Left lung (tissue), 4 donors: ENCODE measurements at regions not wholly inside any gene's neighbourhood (a gene's known extent, or its start where the extent isn't known, plus 50 kb on each side); places are given as distances from the start of the nearest gene placed in this dataset.

ENCODE experiments used
- ATAC-seq: fragments of 200-7000 bp; cut with Tn5 transposase; one replicate; pipeline ENCODE4 v1.9.1; 2020; ENCODE audit warnings: moderate library complexity
- DNase-seq, 4 donors: peaks; one replicate each; pipeline ENCODE4 v3.0.0-alpha.2; 2013 to 2020
- H3K27ac ChIP-seq, 2 donors: fragments of 200-600 bp; sonication (generic) in 1 of 2; one replicate each; pipeline versions ENCODE4 v1.5.0 to v1.8.0; 2020 to 2021
- H3K27me3 ChIP-seq, 2 donors: fragments of 200-600 bp; sonication (generic) in 1 of 2; one replicate each; pipeline versions ENCODE4 v1.5.0 to v1.8.0; 2020 to 2021
- H3K36me3 ChIP-seq, 2 donors: fragments of 200-600 bp; sonication (generic) in 1 of 2; one replicate each; pipeline versions ENCODE4 v1.5.0 to v1.8.0; 2020 to 2021
- H3K4me1 ChIP-seq, 2 donors: fragments of 200-600 bp; one replicate each; pipeline ENCODE4 v1.8.0; 2021
- H3K4me3 ChIP-seq, 2 donors: fragments of 200-600 bp; sonication (generic) in 1 of 2; one replicate each; pipeline versions ENCODE4 v1.5.0 to v1.8.0; 2020 to 2021; ENCODE audit warnings: mild to moderate bottlenecking in 1 of 2
- H3K9me3 ChIP-seq, 2 donors: fragments of 200-600 bp; sonication (generic) in 1 of 2; one replicate each; pipeline versions ENCODE4 v1.5.0 to v1.8.0; 2020 to 2021
- CTCF ChIP-seq, 2 donors: fragments of 200-600 bp; sonication (generic) in 1 of 2; IDR thresholded peaks; one replicate each; pipeline versions ENCODE4 v1.5.0 to v1.8.0; 2021; ENCODE audit warnings: antibody characterized with exemption in 2 of 2
- intact Hi-C, 2 donors: fragments of 100-400 bp; cut with DNase I; formaldehyde crosslinking; loops; one replicate each; pipeline versions ENCODE4 v1.11.2 to v1.14.2; 2022
- donor health status: DM: no; HTN: yes; CAD: no.
- donor health status: DM: no; HTN: no; CAD: no.

DNA sequence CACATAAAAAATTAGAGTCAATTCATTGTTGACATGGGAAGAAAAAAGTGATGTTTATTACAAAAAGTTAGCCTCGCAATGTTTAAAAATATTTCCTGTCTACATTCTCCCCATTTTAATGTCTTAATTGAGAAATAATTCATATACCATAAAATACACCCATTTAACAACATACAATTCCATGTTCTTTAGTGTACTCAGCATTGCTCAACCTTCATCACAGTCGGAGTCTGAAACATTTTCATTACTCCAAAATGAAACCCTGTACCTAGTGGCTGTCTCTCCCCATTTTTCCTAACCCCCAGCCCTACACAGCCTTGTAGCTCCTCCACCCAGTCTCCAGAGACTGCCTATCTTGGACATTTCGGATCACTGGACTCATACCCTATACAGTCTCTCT lies 103.9 kb upstream of the CBLN2 start:
- no peaks in the 10 kb centered on the region for H3K27me3 ChIP-seq
- H3K27ac ChIP-seq = no peak overlapping the region
- intact Hi-C loops = no loop called here
- no peak for DNase-seq
- H3K9me3 ChIP-seq = no peaks in the 10 kb centered on the region
- no peaks in the 10 kb centered on the region for H3K4me1 ChIP-seq
- no peak overlapping the region for H3K4me3 ChIP-seq
- H3K36me3 ChIP-seq = no peaks in the 10 kb centered on the region
- TF ChIP-seq CTCF (IDR thresholded peaks at IDR 0.05) = no peak
- no peak for ATAC-seq

DNA sequence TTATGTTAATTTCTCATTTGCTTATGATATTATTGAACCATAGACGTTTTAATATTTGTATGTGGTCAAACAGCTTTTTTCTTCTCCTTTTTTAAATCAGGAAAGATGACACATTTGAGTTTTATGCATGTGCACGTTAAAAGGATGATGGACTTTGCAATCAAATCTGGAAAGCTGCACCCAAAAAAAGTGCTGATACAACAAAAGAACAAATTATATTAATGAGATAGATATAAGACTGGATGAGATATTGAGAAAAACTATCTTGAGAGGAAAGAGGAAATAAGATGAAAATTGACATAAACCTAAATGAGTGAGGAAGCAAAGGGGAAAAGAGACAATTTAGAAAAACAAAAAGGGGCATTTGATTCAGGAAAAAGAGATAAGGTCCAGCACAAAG lies 96.4 kb upstream of the CBLN2 start:
- H3K36me3 ChIP-seq = no peaks in the 10 kb centered on the region
- ATAC-seq (no peak), DNase-seq (no peak)
- no peak overlapping the region for H3K4me3 ChIP-seq
- no peak overlapping the region for H3K27ac ChIP-seq
- no peaks in the 10 kb centered on the region for H3K9me3 ChIP-seq
- H3K4me1 ChIP-seq = no peaks in the 10 kb centered on the region
- intact Hi-C loops = no loop called here
- H3K27me3 ChIP-seq = no peaks in the 10 kb centered on the region
- TF ChIP-seq CTCF (IDR thresholded peaks at IDR 0.05) = no peak

DNA sequence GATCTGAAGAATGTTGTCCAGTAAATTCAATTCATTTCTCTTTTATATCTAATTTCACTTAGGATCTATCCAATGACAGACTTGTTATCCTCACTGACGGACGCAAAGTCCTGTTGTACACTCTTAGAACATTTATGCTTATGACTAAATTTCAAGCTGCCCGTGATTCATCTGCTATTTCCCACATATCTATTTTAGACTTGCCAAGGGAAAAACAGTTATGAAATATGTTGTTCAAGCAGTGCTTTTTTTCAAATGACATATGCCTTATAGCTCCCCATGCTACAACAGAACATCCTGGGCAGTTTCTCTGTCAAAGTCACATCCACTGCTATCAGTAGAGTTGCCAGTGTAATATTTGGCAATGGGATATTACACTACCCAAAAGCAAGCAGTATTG lies 94.2 kb upstream of the CBLN2 start:
- DNase-seq (no peak), ATAC-seq (no peak)
- Histone ChIP-seq H3K27ac (no peak overlapping the region), H3K9me3 (no peaks in the 10 kb centered on the region), H3K4me1 (no peaks in the 10 kb centered on the region), H3K36me3 (no peaks in the 10 kb centered on the region), H3K4me3 (no peak overlapping the region), H3K27me3 (no peaks in the 10 kb centered on the region)
- intact Hi-C loops = no loop called here
- no peak for TF ChIP-seq CTCF (IDR thresholded peaks at IDR 0.05)

GRCh38 chr18:72637721-72638120 lies 93.6 kb upstream of the CBLN2 start:
- no peak for TF ChIP-seq CTCF (IDR thresholded peaks at IDR 0.05)
- intact Hi-C loops = no loop called here

DNA sequence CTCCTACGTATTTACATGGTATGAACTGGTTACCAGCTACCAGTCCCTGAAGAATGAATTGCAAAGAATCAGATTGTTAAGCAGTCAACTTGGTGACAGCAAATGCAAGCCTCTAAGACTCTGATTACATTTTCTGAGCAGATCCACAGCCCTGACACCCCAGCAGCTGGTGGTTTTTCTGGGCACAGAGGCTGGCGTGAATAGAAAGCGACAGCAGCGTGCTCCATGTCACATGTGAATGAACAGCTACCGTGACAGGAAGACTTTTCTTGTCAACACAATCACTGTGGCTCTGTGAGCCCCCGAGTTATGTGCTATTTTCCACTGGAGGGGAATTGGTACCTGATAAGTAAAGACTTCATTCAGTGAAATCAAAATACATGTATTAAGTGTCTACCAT lies 93.2 kb upstream of the CBLN2 start:
- no peaks in the 10 kb centered on the region for H3K36me3 ChIP-seq
- H3K4me3 ChIP-seq = no peak overlapping the region
- TF ChIP-seq CTCF (IDR thresholded peaks at IDR 0.05) = no peak
- no peak overlapping the region for H3K27ac ChIP-seq
- no peak for ATAC-seq
- H3K9me3 ChIP-seq = no peaks in the 10 kb centered on the region
- H3K4me1 ChIP-seq = no peaks in the 10 kb centered on the region
- no peak for DNase-seq
- intact Hi-C loops = no loop called here
- no peaks in the 10 kb centered on the region for H3K27me3 ChIP-seq

More at GRCh38 chr18:72637721-72638120, 93.6 kb upstream of the CBLN2 start:
- ATAC-seq (no peak), DNase-seq (no peak)
- Histone ChIP-seq H3K9me3 (no peaks in the 10 kb centered on the region), H3K4me1 (no peaks in the 10 kb centered on the region), H3K27me3 (no peaks in the 10 kb centered on the region), H3K27ac (no peak overlapping the region), H3K36me3 (no peaks in the 10 kb centered on the region), H3K4me3 (no peak overlapping the region)
